ENCODE measurements at regions not wholly inside any gene's neighbourhood (a gene's known extent, or its start where the extent isn't known, plus 50 kb on each side); places are given as distances from the start of the nearest gene placed in this dataset.

DNA sequence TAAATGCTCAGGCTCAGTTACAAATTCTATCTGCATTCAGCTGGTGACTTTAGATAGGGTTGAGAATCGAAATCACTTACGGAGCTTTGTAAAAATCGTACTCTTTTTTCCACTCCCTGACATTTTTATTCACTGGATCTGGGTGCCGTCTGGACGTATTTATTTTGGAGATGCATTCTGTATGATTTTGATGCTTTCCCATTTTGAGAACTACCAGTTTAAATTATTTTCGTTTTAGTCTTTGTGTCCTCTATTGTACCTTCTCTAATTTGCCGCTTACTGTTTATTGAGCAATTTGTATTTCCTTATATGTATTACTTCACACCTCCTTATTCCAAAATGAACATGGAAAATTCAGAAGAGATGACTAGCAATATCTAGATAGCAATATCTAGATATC lies 96.2 kb downstream of the FASLG start:
- no peaks in the 10 kb centered on the region for H3K4me1 Mint-ChIP-seq (ENCODE audit: unreplicated experiment)
- no peak for DNase-seq (ENCODE audit: extremely low spot score, unreplicated experiment)
- H3K27ac Mint-ChIP-seq (ENCODE audit: unreplicated experiment) = no peak overlapping the region
- H3K9me3 Mint-ChIP-seq (ENCODE audit: unreplicated experiment) = peaks cover 4% of the 10 kb centered on the region
- TF ChIP-seq CTCF (IDR thresholded peaks at IDR 0.05) = no peak
- H3K4me3 Mint-ChIP-seq (ENCODE audit: unreplicated experiment) = no peak overlapping the region
- no peaks in the 10 kb centered on the region for H3K36me3 Mint-ChIP-seq (ENCODE audit: unreplicated experiment)
- H3K27me3 Mint-ChIP-seq (ENCODE audit: unreplicated experiment) = peaks cover 21% of the 10 kb centered on the region

- Mint-ChIP-seq H3K27ac (ENCODE audit: unreplicated experiment) (no peak overlapping the region), H3K27me3 (ENCODE audit: unreplicated experiment) (peaks cover 25% of the 10 kb centered on the region), H3K36me3 (ENCODE audit: unreplicated experiment) (no peaks in the 10 kb centered on the region), H3K9me3 (ENCODE audit: unreplicated experiment) (peaks cover 4% of the 10 kb centered on the region), H3K4me1 (ENCODE audit: unreplicated experiment) (no peaks in the 10 kb centered on the region), H3K4me3 (ENCODE audit: unreplicated experiment) (no peak overlapping the region)
- no peak for DNase-seq (ENCODE audit: extremely low spot score, unreplicated experiment)
- no peak for TF ChIP-seq CTCF (IDR thresholded peaks at IDR 0.05)
Observed at GRCh38 chr1:172756024-172756423, 97.1 kb downstream of the FASLG start.

- DNase-seq (ENCODE audit: extremely low spot score, unreplicated experiment) = no peak
- H3K36me3 Mint-ChIP-seq (ENCODE audit: unreplicated experiment) = no peaks in the 10 kb centered on the region
- H3K27ac Mint-ChIP-seq (ENCODE audit: unreplicated experiment) = no peak overlapping the region
- H3K4me3 Mint-ChIP-seq (ENCODE audit: unreplicated experiment) = no peak overlapping the region
- TF ChIP-seq CTCF (IDR thresholded peaks at IDR 0.05) = no peak
- H3K4me1 Mint-ChIP-seq (ENCODE audit: unreplicated experiment) = peaks cover 4% of the 10 kb centered on the region
- peaks cover 19% of the 10 kb centered on the region for H3K27me3 Mint-ChIP-seq (ENCODE audit: unreplicated experiment)
- peaks cover 4% of the 10 kb centered on the region for H3K9me3 Mint-ChIP-seq (ENCODE audit: unreplicated experiment)
Observed at GRCh38 chr1:172758259-172758658, 99.4 kb downstream of the FASLG start.

DNA sequence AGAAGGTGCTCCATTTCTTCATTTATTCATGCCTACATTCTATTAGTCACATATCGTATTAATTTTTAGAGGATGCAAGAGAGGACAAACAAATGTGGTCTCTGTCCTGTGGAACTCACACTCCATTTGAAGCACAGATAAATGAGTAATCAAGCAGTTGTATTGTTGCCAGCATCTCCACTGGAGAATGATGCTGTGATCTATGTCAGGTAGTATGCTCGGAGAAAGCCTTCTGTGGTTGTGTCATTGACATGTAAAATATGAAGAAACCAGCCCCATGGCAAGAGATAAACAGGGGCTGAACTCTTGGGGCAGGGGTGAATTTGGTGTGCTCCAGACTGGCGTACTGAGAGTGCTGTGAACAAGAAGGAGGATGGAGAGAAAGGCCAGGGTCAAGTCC lies 101.2 kb downstream of the FASLG start:
- no peaks in the 10 kb centered on the region for H3K36me3 Mint-ChIP-seq (ENCODE audit: unreplicated experiment)
- H3K27ac Mint-ChIP-seq (ENCODE audit: unreplicated experiment) = no peak overlapping the region
- DNase-seq (ENCODE audit: extremely low spot score, unreplicated experiment) = no peak
- H3K4me1 Mint-ChIP-seq (ENCODE audit: unreplicated experiment) = peaks cover 4% of the 10 kb centered on the region
- peaks cover 19% of the 10 kb centered on the region for H3K27me3 Mint-ChIP-seq (ENCODE audit: unreplicated experiment)
- TF ChIP-seq CTCF (IDR thresholded peaks at IDR 0.05) = no peak
- H3K9me3 Mint-ChIP-seq (ENCODE audit: unreplicated experiment) = peaks cover 4% of the 10 kb centered on the region
- H3K4me3 Mint-ChIP-seq (ENCODE audit: unreplicated experiment) = no peak overlapping the region

GRCh38 chr1:172761581-172762486 lies 102.9 kb downstream of the FASLG start:
- DNase-seq (ENCODE audit: extremely low spot score, unreplicated experiment) = no peak
- Mint-ChIP-seq H3K27me3 (ENCODE audit: unreplicated experiment) (peaks cover 13% of the 10 kb centered on the region), H3K4me3 (ENCODE audit: unreplicated experiment) (no peak overlapping the region)

More at GRCh38 chr1:172761581-172762486, 102.9 kb downstream of the FASLG start:
- Mint-ChIP-seq H3K9me3 (ENCODE audit: unreplicated experiment) (peaks cover 3% of the 10 kb centered on the region), H3K36me3 (ENCODE audit: unreplicated experiment) (no peaks in the 10 kb centered on the region), H3K27ac (ENCODE audit: unreplicated experiment) (no peak overlapping the region), H3K4me1 (ENCODE audit: unreplicated experiment) (peaks cover 4% of the 10 kb centered on the region)
- TF ChIP-seq CTCF (IDR thresholded peaks at IDR 0.05) = no peak
